ENCODE measurements at regions not wholly inside any gene's neighbourhood (a gene's known extent, or its start where the extent isn't known, plus 50 kb on each side); places are given as distances from the start of the nearest gene placed in this dataset.

- TF ChIP-seq, protein P1, sequence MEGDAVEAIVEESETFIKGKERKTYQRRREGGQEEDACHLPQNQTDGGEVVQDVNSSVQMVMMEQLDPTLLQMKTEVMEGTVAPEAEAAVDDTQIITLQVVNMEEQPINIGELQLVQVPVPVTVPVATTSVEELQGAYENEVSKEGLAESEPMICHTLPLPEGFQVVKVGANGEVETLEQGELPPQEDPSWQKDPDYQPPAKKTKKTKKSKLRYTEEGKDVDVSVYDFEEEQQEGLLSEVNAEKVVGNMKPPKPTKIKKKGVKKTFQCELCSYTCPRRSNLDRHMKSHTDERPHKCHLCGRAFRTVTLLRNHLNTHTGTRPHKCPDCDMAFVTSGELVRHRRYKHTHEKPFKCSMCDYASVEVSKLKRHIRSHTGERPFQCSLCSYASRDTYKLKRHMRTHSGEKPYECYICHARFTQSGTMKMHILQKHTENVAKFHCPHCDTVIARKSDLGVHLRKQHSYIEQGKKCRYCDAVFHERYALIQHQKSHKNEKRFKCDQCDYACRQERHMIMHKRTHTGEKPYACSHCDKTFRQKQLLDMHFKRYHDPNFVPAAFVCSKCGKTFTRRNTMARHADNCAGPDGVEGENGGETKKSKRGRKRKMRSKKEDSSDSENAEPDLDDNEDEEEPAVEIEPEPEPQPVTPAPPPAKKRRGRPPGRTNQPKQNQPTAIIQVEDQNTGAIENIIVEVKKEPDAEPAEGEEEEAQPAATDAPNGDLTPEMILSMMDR (conservative IDR thresholded peaks at IDR 0.05 in 1 of 2, IDR thresholded peaks at IDR 0.05 in 1 of 2; ENCODE audit: extremely low read depth in 1 of 2, insufficient read depth in 1 of 2, low read depth in 1 of 2, low read length in 2 of 2), result no peak
- TF ChIP-seq EZH2 (IDR thresholded peaks at IDR 0.05; ENCODE audit: borderline replicate concordance, low read length), result no peak
Observed at GRCh38 chr12:58288190-58288589, 346.8 kb downstream of the ATP23 start.

Data from mammary epithelial cell (primary cell).